NCI-H1436 (cell line): ENCODE measurements at regions not wholly inside any gene's neighbourhood (a gene's known extent, or its start where the extent isn't known, plus 50 kb on each side); places are given as distances from the start of the nearest gene placed in this dataset.

Experiments
- DNase-seq: peaks from one replicate; lab custom pipeline; 2025; lab: John Stamatoyannopoulos, UW

DNA sequence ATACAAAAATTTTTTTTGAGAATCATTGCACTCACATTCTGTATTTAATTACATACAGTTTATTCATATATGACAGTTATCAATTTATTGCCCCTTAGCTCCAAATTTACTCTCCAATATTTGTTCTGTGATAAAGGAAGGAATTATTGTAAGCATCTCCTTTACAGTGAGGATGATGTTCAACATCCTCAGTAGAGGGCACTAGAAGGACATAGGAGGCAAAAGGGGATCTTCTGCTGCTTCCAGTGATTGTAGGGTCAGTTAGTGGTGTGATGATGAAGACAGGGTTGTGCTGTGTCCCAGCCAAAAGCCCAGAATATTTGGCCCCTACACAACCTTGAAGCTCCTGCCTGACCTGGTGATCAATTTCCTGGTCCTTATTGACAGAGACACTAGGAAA is 89.9 kb upstream of the DCBLD2 start:
- DNase-seq = no peak

DNA sequence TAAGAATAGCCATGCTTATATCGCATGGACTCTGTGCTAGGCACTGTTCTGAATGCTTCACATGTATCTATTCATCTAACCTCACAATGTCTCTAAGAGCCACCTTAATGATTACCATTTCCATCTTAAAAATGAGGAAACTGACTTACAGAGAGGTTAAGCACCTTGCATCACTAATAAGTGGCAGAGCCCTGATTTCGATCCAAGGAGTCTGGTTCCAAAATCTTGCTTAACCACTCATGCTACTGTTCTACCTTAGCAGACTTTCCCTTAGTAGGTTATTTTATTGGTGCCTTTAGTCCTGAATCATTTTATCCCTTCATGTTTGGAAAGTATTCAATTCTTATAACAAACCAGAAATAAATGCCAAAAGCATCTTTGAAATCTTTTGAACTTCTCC is 89.2 kb upstream of the DCBLD2 start:
- no peak for DNase-seq

DNA sequence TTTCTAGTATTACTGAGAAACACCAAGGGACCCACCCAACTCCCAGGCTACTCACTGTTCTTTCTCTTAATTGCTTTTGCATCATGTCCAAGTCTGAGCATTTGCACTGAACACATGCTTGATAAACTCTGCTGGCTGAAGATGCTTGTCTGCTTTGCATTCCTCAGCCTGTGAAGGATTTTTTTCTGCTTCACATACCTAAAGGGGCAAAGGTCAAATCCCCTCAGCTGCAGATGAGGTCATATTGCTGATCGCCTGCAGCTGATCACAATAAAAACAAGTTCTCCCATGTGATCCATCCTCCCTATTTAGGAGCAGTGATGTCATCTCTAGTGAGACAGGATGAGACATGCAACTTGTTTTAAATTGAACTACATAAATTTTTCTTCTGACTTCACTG is 84.6 kb upstream of the DCBLD2 start:
- DNase-seq = no peak

DNA sequence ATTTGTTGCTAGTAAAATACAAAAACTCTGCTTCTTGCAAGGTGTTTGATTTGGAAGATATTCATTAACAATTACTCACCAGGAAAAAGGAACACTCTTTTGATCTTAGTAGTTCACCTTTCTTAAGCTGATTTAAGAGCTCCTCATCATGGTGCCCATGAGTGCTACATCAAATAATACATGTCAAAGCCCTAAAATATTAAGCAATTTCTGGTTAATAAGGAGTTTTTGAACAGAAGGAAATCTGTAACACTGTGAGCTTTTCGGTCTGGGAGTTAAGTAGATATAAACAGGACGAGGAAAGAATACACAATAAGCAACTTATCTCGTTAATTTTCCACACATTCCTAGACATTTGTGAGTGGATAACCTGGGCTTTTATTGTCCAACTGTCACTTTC is 83.9 kb upstream of the DCBLD2 start:
- no peak for DNase-seq

DNA sequence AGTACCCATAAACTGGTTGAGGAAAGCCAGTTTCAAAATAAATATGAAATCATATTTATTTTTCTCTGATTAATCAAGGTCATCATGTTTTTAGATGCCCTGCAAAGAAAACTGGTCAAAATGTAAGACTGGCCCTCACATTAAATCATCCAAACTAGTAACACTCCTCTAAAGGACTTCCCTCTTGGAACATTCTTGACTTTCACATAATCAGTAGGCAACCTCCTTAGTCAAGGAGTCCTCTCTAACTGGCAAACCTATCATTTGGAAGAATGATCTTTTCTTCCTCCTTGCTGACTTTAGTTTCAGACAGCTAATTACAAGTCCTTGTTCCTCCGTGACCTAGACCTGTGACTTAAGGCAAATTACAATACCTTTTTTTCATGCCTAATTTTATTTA is 82.5 kb upstream of the DCBLD2 start:
- no peak for DNase-seq

DNA sequence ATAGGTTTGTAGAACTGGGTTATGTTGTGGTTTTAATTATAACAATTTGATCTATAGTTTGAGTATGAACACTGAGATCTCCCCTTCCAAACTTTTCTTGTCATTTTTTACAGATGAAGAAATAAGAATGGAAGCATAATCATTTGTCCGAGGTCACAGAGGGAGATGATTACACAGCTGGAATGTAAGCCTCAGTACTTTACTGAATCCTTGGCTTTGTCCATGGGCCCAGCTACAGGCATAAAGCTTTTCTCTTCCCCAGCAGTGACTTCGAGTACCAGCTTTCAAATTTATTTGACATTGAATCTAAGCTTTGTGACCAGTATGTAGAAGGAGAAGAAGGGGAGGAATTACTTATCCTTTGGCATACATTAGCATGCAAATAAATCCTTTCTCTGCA is 80.9 kb upstream of the DCBLD2 start:
- no peak for DNase-seq

DNA sequence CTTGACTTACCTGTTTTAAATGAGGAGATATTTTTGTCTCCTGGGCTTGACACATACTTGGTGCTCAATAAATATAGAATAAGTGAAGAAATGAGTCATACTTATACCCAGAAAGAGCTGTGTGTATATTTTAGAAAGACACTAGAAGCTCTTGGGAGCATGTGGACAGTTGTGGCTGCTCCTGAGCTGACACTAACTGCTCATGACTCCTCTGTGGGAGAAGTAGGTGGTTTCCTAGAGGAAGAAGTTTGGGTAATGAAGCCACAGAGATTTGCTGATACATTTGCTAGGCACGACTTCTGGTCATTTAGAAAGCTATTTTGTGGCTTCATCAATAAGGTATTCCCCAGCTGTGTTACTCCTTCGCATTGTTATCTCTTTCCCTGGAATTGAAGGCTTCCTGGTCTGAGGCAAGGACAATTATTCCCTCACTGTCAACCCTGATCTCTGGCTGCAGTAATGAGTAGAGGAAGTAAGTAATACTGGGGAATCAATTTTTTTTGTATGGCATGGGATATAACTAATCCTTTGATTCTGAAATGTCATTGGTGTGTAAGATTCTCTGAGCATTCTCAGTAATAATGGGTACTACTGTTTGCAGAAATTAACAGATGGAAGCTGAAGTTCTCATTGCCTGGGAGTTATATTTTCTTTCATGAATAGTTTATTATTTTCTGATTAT is 79.6 kb upstream of the DCBLD2 start:
- no peak for DNase-seq

DNA sequence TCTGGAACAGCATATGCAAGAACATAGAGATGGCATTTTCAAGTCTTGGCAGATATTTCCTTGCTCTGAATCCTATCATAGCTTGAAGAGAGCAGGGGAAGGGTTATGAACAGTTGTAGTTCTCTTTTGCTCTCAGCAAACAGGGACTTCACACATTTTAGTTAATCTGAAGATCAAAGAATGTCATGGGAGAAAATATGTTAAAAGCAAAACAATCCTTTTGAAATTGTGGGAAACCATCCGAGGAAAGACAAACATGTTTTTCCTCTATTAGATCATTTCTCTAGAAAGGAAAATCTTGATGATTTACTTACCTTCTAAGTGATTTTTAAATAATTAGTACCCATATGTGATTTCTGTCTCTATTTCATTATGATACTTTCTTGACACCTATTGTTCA is 77.8 kb upstream of the DCBLD2 start:
- no peak for DNase-seq

DNA sequence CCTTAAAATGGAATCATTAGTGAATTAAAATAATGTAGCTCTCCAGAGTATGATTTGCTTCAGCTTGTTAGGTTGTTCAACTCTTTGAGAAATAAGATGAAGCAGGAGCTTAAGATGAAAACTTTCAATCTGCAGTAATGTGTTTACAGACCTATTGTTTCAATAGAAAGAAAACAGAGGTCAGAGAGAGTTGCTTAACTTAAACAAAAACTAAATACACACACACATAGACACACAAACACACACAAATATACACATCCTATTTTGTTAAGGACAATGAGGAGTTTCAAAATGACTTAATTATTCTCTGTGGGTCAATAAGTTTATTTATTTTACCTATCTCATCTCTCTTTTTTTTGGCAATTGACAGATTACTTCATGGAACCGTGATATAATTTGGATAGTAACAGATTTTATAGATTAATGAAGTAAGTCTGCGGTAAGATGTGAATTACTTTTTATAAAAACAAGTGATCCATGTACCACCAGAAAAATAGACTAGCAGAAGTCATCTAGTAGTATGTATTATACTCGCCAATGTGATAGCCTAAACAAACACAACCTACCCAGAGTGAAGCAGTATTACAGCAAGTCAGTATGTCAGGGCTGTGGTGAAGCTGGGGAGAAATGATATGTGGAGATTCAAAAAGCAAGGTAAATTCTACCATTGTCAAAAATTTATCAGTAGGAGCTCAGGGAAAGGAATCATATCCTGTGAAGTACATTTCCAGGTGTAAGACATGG is 76.7 kb upstream of the DCBLD2 start:
- no peak for DNase-seq

DNA sequence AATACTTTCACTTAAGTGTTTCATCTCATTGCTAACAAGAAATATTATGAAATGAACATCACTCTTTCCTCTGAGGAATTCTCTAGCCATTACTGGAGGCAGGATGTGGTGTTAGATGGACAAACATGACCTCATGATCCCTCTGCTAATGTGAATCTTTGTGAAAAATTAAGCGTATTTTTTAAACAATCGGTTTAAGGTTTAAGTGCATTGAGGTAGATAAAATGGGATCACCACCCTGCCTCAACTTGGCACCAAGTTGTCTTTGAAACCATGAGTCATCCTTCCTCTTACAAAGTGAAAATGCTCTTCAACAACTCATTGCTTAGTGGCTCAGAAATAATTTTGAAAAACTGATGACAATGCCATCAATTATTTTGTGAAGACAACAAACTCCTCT is 76.0 kb upstream of the DCBLD2 start:
- no peak for DNase-seq

DNA sequence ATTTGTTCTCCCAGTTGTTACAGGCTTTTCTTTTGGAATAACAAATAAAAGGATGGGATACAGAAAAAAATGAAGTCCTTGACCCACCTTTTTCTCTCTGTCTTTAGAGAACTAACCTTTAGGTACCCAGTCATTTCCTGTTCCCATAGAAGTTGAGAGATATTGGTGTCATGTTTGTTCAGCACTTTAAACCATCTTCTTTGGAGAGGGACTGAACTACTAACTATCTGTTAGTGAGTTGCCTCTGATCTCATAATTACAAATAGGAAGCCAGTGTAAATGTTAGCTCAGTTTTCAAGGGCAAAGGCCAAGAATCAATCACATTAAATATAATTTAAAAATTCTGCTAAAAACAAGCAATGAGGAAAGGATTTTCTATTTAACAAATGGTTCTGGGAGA is 72.9 kb upstream of the DCBLD2 start:
- DNase-seq = no peak

DNA sequence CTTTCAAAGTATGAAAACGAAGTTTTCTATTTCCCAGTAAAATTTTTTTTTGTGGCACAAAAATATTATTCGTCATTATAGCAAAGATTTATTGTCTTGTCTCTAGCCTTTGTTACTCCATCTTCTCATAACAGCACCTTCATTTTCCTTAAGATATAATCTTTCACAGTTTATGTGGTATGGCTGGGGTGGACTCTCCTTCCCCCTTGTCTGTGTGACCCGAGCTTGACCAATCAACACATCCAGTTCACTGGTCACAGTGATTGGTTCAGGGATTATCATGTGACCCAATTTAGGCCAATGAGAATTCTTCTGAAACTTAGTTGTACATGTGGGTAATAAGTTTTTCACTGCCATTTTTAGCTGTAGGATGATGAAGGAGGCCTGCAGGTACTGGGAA is 71.2 kb upstream of the DCBLD2 start:
- no peak for DNase-seq

DNA sequence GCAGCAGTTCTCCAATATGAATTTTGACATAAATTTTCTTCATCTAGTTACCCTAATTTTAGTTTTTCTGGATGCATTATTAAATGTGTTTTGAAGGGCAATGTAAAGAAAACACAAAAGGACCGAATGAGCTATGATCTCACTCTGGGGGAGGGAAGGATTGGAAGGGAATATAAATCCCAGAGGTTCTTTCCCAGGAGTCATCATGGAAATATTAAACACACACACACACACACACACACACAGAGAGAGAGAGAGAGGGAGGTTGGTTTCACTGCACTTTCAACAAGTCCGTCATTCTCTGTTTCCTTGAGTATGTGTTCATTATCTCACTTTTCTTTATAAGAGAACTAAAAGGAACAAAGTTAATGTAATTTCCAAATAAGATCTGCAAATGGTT is 70.7 kb upstream of the DCBLD2 start:
- no peak for DNase-seq

DNA sequence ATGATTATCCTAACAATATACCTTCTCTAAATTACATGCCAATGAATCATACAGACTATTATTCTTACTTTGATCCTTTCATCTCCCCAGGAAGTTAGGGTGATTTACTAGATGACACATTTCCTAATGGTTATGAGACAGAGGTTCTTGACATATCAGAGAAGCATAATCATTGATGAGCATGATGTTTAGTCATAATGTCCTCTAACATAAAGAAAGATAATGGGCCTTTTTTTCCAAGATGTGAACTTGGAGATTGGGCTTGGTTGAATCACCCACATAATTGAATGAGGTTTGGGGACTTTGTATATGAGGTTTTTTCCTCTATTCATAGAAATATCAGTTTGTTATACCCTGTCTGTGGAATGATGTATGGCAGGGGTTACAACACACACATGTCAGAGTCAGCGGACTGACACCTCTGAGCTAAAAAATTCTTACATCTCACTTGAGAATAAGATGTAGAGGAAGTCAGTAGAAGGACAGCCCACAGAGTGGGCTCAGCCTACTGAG is 69.7 kb upstream of the DCBLD2 start:
- DNase-seq = no peak

DNA sequence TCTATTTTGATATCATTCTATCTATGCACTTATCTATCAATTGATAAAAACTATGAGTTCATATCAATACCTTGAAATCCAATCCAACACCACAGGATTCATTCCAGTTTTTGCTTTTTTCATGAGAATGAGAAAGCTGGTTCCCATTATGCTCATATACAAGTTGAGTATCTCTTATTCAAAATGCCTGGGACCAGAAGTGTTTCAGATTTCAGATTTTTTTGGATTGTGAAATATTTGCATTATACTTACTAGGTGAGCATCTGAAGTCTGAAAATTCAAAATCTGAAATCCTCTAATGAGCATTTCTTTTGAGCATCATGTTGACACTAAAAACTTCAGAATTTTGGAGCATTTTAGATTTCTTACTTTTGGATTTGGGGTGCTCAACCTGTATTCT is 67.8 kb upstream of the DCBLD2 start:
- no peak for DNase-seq

DNA sequence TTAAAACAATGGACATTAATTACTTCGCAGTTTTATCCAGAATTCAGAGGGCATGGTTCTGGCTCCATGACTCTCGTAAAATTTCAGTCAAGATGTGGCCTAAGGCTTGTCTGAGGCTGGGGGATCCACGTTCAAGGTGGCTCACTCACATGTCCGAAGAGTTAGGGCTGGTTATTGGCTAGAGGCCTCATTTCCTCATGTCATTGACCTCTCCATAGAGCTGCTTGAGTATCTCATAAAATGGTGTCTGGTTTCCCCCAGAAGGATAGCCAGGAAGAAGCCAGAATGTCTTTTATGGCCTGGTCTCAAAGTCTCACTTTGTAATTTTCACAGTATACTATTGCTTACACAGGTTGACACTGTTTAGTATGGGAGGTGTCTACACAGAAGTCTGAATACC is 67.3 kb upstream of the DCBLD2 start:
- no peak for DNase-seq

DNA sequence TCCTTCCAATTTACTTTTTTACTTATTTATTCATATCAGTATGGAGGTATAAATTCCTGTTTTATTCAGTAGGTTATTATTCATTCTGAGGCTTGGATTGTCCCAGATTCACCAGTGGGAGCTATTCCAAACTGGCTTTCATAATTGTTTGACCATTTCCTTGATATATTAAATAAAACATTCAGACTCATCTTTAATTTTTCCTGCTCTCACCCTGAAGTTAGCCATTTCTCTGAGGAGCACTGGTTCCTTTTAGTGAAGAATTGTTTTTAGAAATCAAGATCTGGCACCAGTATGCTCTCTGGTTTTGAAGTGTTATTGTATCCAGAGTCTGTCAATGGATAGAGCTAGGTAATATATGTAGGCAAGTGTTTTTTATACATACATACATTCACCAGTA is 66.9 kb upstream of the DCBLD2 start:
- no peak for DNase-seq

DNA sequence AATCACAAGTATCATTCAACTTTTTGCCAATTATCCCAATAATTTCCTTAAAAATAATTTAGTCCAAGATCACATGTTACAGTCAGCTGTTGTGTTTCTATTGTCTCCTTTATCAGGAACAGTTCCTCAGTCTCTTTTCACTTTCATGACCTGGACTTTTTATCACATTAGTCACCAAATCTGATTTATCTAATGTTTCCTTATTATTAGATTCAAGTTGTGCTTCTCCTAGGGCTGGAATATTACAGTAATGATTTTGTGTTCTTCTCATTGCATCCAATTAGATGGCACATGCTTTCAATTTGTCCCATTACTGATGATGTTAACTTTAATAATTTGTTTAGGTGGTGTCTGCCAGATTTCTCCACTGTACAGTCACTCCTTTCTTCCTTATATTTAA is 66.3 kb upstream of the DCBLD2 start:
- DNase-seq = no peak

DNA sequence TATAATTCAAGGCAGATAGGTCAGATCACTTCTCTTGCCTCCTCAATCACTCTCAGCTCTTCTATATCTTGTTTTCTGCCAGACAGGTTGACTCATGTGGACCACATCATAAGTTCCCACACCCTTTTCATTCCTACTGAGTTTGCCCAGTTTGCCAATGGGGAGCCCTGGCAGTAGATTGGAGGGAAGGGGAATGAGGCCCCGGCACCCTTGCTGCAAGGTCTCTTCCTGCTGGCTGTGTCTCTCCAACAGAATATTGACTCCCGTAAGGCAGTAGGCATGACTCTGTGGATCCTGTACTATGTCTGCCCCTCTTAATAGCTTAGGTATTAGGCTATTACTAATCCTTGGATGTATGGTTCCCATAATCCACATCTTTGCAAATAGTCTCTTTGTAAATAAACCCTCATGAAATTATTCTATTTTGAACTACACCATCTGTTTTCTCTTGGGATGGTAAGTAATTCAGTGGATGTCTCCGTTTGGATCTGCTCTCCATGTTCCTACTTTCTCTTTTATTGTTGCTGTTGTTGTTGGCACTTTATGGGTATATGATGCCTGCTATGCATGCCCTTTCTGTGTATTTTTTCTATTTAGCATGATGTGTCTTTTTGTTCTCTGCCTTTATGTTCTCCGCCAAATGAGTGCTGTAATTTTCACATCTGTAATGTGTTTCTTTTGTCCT is 65.5 kb upstream of the DCBLD2 start:
- no peak for DNase-seq

DNA sequence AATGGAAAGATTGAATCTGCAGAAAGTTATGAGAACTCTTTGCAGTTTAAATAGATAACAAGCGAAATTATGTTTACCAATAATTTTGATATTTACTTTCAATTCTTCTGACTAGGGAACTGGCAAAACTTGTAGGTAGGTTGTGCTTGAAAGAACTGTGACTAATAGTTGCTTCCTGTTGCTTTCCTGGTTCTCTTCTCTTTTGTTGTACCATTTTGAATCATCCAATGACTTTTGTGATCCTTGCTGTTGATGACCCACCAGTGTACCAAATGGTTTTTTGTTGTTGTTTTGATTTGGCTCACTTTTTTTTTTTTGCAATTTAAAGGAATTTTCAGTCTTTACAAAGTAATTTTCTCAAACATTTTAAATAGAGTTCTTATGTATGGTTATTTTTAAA is 64.9 kb upstream of the DCBLD2 start:
- no peak for DNase-seq

DNA sequence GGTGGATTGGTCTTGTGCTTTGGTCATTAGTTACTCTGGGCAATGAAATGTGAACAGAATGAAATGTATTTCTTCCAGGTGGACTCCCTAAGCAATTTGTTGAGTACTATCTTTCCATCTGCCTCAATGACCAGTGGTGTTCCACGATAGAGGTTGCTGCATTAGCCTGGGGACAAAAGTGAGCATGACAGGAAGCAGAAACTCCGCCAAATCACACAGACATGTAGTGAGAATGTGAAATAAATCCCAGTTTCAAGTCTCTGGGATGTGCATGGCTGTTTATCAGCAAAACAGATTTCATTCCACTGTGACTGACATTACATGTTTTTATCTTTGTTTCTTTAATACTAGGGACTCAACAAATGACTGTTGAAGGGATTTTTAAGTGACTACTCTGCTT is 63.3 kb upstream of the DCBLD2 start:
- no peak for DNase-seq

DNA sequence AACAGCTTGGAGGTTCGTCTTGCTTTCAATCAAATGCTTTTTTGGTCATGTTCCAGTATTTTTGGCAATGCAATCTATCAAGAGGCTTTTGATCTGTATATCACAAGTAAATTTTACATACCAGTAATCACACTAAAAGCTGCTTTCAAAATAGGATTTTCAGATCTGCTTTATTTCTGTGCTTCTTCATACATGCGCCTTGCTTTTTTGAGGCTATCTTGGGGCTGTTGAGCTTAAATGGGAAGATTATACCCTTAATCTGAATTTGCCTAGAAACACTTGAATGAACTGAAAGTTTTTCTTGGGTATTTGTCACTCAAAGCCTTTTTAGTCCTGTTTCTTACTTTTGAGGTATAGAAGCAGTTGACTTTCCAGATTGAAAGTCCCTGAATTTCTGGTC is 62.1 kb upstream of the DCBLD2 start:
- DNase-seq = no peak

DNA sequence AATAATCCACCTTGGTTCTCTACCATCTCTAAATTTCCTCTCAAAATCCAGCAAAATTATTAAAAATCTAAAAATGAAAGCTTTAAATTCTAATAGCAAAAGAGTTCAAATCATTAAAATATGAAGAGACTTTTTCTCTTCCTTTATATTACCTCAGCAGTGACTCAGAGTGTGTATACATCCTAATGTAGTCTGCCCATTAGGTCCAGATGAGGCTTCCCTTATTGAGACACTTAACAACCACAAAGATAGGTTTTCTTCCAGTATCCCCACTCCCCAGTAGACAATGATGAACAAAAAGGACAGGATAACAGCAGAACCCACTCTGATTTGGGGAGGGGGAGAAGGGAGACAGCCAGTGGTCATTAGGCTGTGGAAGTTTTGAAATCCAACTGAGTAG is 61.5 kb upstream of the DCBLD2 start:
- no peak for DNase-seq
